Fibroblast of lung (primary cell): ENCODE measurements at regions not wholly inside any gene's neighbourhood (a gene's known extent, or its start where the extent isn't known, plus 50 kb on each side); places are given as distances from the start of the nearest gene placed in this dataset.

Experiments used
- EZH2 ChIP-seq: IDR thresholded peaks from 2 replicates; pipeline ENCODE4 v1.5.1; 2012; ENCODE audit warnings: low read length, control low read depth, mild to moderate bottlenecking; ENCODE audit errors: missing control alignments
- TF ChIP-seq, protein P1 (sequence below), 2 donors: IDR thresholded peaks in 1 of 2; conservative IDR thresholded peaks in 1 of 2; 1 replicate in 1 of 2; 2 replicates in 1 of 2; pipeline ENCODE4 v1.5.1; 2011 to 2012; ENCODE audit warnings: low read length in 2 of 2, control low read depth in 1 of 2, inconsistent platforms in 1 of 2, low read depth in 1 of 2, mild to moderate bottlenecking in 1 of 2

DNA sequence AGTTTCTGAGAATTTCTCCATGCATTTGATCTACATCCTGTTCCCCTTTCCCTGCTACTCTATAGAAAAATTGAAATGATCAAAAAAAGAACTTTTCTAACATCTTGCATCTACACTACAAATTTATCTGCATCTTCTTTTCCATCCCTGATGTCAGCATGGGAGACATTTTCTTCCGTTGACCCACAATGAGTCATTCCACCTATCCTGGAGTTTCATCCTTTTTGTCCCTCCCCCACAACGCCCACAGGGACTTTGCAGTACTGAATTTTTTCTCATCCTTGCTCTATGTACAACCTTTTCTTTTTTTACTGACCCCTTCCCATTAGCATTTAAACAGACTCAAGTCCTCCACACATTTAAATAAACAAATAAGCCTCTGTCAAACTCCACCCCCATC, 112.2 kb upstream of the MROH9 start:
- TF ChIP-seq, protein P1, sequence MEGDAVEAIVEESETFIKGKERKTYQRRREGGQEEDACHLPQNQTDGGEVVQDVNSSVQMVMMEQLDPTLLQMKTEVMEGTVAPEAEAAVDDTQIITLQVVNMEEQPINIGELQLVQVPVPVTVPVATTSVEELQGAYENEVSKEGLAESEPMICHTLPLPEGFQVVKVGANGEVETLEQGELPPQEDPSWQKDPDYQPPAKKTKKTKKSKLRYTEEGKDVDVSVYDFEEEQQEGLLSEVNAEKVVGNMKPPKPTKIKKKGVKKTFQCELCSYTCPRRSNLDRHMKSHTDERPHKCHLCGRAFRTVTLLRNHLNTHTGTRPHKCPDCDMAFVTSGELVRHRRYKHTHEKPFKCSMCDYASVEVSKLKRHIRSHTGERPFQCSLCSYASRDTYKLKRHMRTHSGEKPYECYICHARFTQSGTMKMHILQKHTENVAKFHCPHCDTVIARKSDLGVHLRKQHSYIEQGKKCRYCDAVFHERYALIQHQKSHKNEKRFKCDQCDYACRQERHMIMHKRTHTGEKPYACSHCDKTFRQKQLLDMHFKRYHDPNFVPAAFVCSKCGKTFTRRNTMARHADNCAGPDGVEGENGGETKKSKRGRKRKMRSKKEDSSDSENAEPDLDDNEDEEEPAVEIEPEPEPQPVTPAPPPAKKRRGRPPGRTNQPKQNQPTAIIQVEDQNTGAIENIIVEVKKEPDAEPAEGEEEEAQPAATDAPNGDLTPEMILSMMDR (conservative IDR thresholded peaks at IDR 0.05 in 1 of 2, IDR thresholded peaks at IDR 0.05 in 1 of 2; ENCODE audit: low read depth in 1 of 2, low read length in 2 of 2), result no peak
- no peak for TF ChIP-seq EZH2
